HG03175 (cell line): ENCODE measurements at regions not wholly inside any gene's neighbourhood (a gene's known extent, or its start where the extent isn't known, plus 50 kb on each side); places are given as distances from the start of the nearest gene placed in this dataset.

ENCODE experiments used
- ATAC-seq: cut with Tn5 transposase; IDR thresholded peaks from one replicate; pipeline ENCODE4 v1.9.1; 2021; ENCODE audit warnings: mild to moderate bottlenecking, moderate library complexity; ENCODE audit not compliant: unreplicated experiment

- no peak for ATAC-seq
Observed at GRCh38 chr17:79377230-79377786, 233.5 kb downstream of the RBFOX3 start.

- ATAC-seq: no peak
Observed at GRCh38 chr17:79374807-79375206, 236.0 kb downstream of the RBFOX3 start.

- ATAC-seq: no peak
Observed at GRCh38 chr17:79374087-79374689, 236.7 kb downstream of the RBFOX3 start.

- ATAC-seq: no peak
Observed at GRCh38 chr17:79372470-79373238, 238.2 kb downstream of the RBFOX3 start.

- no peak for ATAC-seq
Observed at GRCh38 chr17:79371984-79372383, 238.9 kb downstream of the RBFOX3 start.

- ATAC-seq: no peak
Observed at GRCh38 chr17:79370594-79370993, 240.3 kb downstream of the RBFOX3 start.

GRCh38 chr17:79370126-79370525, 240.7 kb downstream of the RBFOX3 start:
- no peak for ATAC-seq

- no peak for ATAC-seq
Observed at GRCh38 chr17:79369532-79369931, 241.3 kb downstream of the RBFOX3 start.

- ATAC-seq: no peak
Observed at GRCh38 chr17:79369001-79369400, 241.8 kb downstream of the RBFOX3 start.

GRCh38 chr17:79368521-79368920, 242.3 kb downstream of the RBFOX3 start:
- ATAC-seq: no peak

GRCh38 chr17:79366988-79367571, 243.8 kb downstream of the RBFOX3 start:
- ATAC-seq: no peak

- ATAC-seq: no peak
Observed at GRCh38 chr17:79365836-79366770, 244.7 kb downstream of the RBFOX3 start.

- no peak for ATAC-seq
Observed at GRCh38 chr17:79365351-79365750, 245.5 kb downstream of the RBFOX3 start.

GRCh38 chr17:79364315-79365094, 246.3 kb downstream of the RBFOX3 start:
- ATAC-seq: no peak

GRCh38 chr17:79363552-79364275, 247.1 kb downstream of the RBFOX3 start:
- no peak for ATAC-seq

- no peak for ATAC-seq
Observed at GRCh38 chr17:79362772-79363305, 248.0 kb downstream of the RBFOX3 start.

- ATAC-seq: no peak
Observed at GRCh38 chr17:79361873-79362771, 248.7 kb downstream of the RBFOX3 start.

- no peak for ATAC-seq
Observed at GRCh38 chr17:79361221-79361734, 249.6 kb downstream of the RBFOX3 start.
